Retina (tissue), 1 donor: ENCODE measurements at regions not wholly inside any gene's neighbourhood (a gene's known extent, or its start where the extent isn't known, plus 50 kb on each side); places are given as distances from the start of the nearest gene placed in this dataset.

Experiments
- DNase-seq: peaks from one replicate; pipeline ENCODE4 v3.0.0-alpha.2; 2016

- DNase-seq: no peak
Observed at GRCh38 chr4:53682908-53683307, 91.6 kb upstream of the LNX1 start.

- DNase-seq: no peak
Observed at GRCh38 chr4:53682196-53682595, 90.9 kb upstream of the LNX1 start.

- no peak for DNase-seq
Observed at GRCh38 chr4:53680598-53680997, 89.3 kb upstream of the LNX1 start.

GRCh38 chr4:53680168-53680567 lies 88.9 kb upstream of the LNX1 start:
- DNase-seq: no peak

GRCh38 chr4:53676402-53676871 lies 85.2 kb upstream of the LNX1 start:
- no peak for DNase-seq

- DNase-seq: no peak
Observed at GRCh38 chr4:53674903-53675302, 83.6 kb upstream of the LNX1 start.

- no peak for DNase-seq
Observed at GRCh38 chr4:53672873-53673272, 81.6 kb upstream of the LNX1 start.

GRCh38 chr4:53671757-53672156 lies 80.5 kb upstream of the LNX1 start:
- DNase-seq: no peak

- no peak for DNase-seq
Observed at GRCh38 chr4:53659737-53660136, 68.5 kb upstream of the LNX1 start.

- DNase-seq: no peak
Observed at GRCh38 chr4:53659112-53659511, 67.8 kb upstream of the LNX1 start.

- DNase-seq: no peak
Observed at GRCh38 chr4:53658029-53658428, 66.7 kb upstream of the LNX1 start.

- no peak for DNase-seq
Observed at GRCh38 chr4:53656421-53656981, 65.2 kb upstream of the LNX1 start.

GRCh38 chr4:53654300-53654758 lies 63.0 kb upstream of the LNX1 start:
- DNase-seq: peak; percentile 25

- DNase-seq: peak; percentile 83
Observed at GRCh38 chr4:53653484-53654053, 62.3 kb upstream of the LNX1 start.

GRCh38 chr4:53651156-53651735 lies 60.0 kb upstream of the LNX1 start:
- DNase-seq: no peak

- no peak for DNase-seq
Observed at GRCh38 chr4:53649357-53649756, 58.1 kb upstream of the LNX1 start.

GRCh38 chr4:53647547-53647946 lies 56.3 kb upstream of the LNX1 start:
- DNase-seq: no peak

- DNase-seq: no peak
Observed at GRCh38 chr4:53646795-53647194, 55.5 kb upstream of the LNX1 start.

- no peak for DNase-seq
Observed at GRCh38 chr4:53645108-53645507, 53.8 kb upstream of the LNX1 start.

GRCh38 chr4:53644607-53645006 lies 53.3 kb upstream of the LNX1 start:
- DNase-seq: no peak
